GM12865 (cell line): ENCODE measurements at regions not wholly inside any gene's neighbourhood (a gene's known extent, or its start where the extent isn't known, plus 50 kb on each side); places are given as distances from the start of the nearest gene placed in this dataset.

Experiments
- DNase-seq: peaks from one replicate; pipeline ENCODE4 v3.0.0; 2010; ENCODE audit warnings: low read depth
- H3K4me3 ChIP-seq: 2 replicates; pipeline ENCODE4 v1.5.1; 2011; ENCODE audit warnings: mild to moderate bottlenecking, low read depth, low read length, control low read depth
- CTCF ChIP-seq: IDR thresholded peaks from 2 replicates; pipeline ENCODE4 v1.5.1; 2011; ENCODE audit warnings: low read length, control low read depth, low read depth, inconsistent platforms; ENCODE audit not compliant: insufficient read depth; ENCODE audit errors: missing control alignments

GRCh38 chr4:59612235-59612634 is 1587.9 kb upstream of the ADGRL3 start:
- DNase-seq = no peak
- H3K4me3 ChIP-seq = no peak overlapping the region
- TF ChIP-seq CTCF = no peak

GRCh38 chr4:59615316-59615715 is 1584.8 kb upstream of the ADGRL3 start:
- H3K4me3 ChIP-seq = no peak overlapping the region
- DNase-seq = no peak
- TF ChIP-seq CTCF = no peak

- no peak overlapping the region for H3K4me3 ChIP-seq
- no peak for TF ChIP-seq CTCF
- DNase-seq = no peak
These were observed 1570.8 kb upstream of the ADGRL3 start for GRCh38 chr4:59629348-59629747.

GRCh38 chr4:59630235-59630634 is 1569.9 kb upstream of the ADGRL3 start:
- no peak for DNase-seq
- TF ChIP-seq CTCF = no peak
- no peak overlapping the region for H3K4me3 ChIP-seq

GRCh38 chr4:59630922-59631321 is 1569.2 kb upstream of the ADGRL3 start:
- no peak for DNase-seq
- TF ChIP-seq CTCF = no peak
- no peak overlapping the region for H3K4me3 ChIP-seq

- no peak for DNase-seq
- H3K4me3 ChIP-seq = no peak overlapping the region
- TF ChIP-seq CTCF = no peak
These were observed 1562.5 kb upstream of the ADGRL3 start for GRCh38 chr4:59637596-59637995.

GRCh38 chr4:59643682-59644081 is 1556.4 kb upstream of the ADGRL3 start:
- TF ChIP-seq CTCF = no peak
- no peak for DNase-seq
- H3K4me3 ChIP-seq = no peak overlapping the region
